ENCODE measurements at regions not wholly inside any gene's neighbourhood (a gene's known extent, or its start where the extent isn't known, plus 50 kb on each side); places are given as distances from the start of the nearest gene placed in this dataset.

DNA sequence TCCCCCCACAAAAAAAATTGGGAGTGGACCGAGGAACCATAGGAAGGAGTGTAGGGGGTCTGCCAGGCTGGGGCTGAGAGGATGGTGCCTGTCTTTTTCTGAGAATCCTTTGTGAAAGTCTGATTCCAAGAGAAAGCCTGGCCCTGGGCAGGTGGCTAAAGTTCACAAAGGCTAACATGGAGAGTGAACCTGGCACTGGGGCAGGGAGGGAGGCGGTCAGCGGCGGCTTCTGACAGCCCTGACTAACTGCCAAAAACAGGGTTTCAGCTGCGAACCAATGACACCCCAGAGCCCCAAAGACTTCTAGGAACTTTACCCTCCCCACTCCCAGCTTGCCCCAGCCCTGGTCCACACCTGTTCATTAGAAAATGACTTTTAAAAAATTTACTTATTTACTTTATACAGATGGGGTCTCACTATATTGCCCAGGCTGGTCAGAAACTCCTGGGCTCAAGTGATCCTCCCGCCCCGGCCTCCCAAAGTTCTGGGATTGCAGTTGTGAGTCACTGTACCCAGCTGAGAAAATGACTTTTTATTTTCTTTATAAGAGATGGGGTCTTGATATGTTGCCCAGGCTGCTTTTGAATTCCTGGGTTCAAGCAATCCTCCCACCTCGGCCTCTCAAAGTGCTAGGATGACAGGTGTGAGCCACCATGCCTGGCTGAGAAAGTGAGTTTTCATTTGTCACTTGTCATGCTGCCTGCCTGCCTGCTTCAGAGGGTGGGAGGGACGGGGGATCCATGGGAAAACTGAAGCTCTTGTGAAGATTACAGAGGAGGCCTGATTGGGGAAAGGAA lies 61.0 kb upstream of the DUSP5 start:
- no peak for DNase-seq (ENCODE audit: low read depth in 2 of 2)

- no peak for DNase-seq (ENCODE audit: low read depth in 2 of 2)
Measured at GRCh38 chr10:110437351-110437605, 60.4 kb upstream of the DUSP5 start.

- DNase-seq (ENCODE audit: low read depth in 2 of 2): no peak
Measured at GRCh38 chr10:110437761-110438341, 59.9 kb upstream of the DUSP5 start.

DNA sequence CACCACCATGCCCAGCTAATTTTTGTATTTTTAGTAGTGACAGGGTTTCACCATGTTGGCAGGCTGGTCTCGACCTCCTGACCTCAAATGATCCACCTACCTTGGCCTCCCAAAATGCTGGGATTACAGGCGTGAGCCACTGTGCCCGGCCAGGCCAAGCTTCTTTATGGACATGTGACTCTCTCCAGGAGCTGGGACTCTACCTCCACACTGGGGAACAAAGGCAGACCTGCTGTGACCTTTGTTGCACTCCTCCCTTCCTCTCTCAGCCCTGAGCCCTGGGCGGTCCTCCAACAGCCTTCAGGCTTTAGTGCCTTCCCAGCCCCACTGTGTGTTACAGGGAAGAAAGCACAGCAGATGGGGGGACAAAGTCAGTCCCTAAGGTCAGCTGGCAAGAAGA lies 55.0 kb upstream of the DUSP5 start:
- no peak for DNase-seq (ENCODE audit: low read depth in 2 of 2)

DNA sequence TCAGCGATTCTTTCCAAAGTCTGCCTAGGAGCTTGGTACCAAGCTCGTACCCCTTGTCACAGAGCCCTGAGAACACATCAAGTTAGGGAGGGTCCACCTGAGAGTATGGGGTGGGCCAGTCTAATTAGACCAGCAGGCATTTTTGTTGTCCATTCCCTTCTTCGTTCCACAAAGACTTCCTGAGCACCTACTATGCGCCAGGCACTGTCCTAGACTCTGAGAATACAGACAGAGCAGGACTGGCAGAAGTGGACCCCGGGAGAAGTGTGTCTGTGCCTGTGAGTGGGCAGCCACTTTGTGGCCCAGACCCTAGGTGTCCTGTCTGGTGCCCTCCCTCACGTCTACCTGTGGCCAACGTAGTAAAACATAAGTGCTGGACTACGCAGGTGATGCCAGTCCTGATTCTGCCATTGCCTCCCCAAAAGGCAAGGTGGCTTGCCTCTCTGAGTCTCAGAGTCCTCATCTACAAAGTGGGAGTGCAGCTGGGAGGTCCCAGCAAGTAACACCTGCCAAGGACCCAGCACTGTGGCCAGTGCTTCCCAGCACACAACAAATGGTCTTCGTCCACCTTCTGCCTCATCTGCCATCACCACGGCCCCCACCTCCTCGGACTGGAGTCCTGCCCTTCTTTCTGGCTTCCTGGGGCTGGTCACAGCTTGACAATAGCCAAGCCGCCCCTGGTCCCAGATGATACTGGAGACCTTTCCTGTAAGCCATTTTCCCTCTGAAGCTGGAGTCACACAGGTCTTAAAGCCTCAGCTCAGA lies 54.3 kb upstream of the DUSP5 start:
- DNase-seq (ENCODE audit: low read depth in 2 of 2): no peak

GRCh38 chr10:110444004-110444337 lies 53.7 kb upstream of the DUSP5 start:
- no peak for DNase-seq (ENCODE audit: low read depth in 2 of 2)

- DNase-seq (ENCODE audit: low read depth in 2 of 2): no peak
Measured at GRCh38 chr10:110445871-110446270, 51.8 kb upstream of the DUSP5 start.

GRCh38 chr10:110446277-110446676 lies 51.4 kb upstream of the DUSP5 start:
- no peak for DNase-seq (ENCODE audit: low read depth in 2 of 2)

DNA sequence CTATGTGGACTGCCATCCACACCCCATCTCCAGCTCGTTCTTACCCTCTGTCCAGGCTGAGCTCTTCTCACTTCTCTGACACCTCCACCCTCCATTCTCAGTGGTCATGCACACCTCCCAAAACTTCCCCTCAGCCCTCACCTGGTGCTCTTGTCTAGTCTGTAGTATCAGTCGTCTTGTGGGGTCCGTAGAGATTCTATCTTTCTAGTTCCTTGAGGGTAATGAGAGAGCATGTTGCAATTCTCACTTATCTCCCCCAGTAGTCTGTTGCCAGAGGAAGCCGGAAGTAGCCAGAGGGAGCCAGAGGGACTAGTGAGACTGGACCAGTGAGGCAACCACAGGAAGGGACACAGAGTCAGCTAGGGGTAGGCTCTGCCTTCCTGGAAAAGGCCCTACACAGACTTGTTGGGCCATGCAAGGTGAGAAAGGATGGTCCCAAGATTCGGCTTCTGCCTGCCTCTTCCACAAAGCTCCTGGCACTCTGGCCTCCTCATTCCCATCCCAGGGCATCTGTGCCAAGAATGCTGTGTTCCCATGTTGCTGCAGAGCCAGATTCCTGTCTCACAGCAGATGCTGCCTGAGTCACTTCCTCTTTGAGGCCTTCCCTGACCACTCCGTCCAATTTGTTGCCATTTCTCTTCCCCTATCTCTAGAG lies 50.6 kb upstream of the DUSP5 start:
- DNase-seq (ENCODE audit: low read depth in 2 of 2): no peak

DNA sequence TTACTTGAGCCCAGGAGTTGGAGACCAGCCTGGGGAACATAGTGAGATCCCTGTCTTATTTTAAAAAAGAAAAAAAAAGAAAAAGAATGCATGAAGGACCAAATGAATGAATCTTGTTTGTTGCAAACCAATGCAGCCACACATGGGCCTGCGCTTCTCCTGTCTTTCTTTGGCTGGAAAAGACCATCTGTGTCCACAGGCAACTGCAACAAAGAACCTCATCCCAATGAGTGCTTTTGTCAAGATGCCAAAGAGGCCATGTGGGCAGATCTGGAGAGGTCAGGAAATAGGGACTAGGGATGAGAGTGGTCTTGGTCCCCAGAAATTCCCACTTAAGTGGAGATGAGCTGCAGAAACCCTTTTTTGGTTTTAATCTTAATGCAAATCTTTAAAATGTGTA lies 49.8 kb upstream of the DUSP5 start:
- no peak for DNase-seq (ENCODE audit: low read depth in 2 of 2)

Data from stimulated activated CD8-positive, alpha-beta memory T cell treated with anti-CD3 and anti-CD28 coated beads, Interleukin-2, amount 100 ng/mL, for 48 hours (primary cell).